ENCODE measurements at regions not wholly inside any gene's neighbourhood (a gene's known extent, or its start where the extent isn't known, plus 50 kb on each side); places are given as distances from the start of the nearest gene placed in this dataset.

DNA sequence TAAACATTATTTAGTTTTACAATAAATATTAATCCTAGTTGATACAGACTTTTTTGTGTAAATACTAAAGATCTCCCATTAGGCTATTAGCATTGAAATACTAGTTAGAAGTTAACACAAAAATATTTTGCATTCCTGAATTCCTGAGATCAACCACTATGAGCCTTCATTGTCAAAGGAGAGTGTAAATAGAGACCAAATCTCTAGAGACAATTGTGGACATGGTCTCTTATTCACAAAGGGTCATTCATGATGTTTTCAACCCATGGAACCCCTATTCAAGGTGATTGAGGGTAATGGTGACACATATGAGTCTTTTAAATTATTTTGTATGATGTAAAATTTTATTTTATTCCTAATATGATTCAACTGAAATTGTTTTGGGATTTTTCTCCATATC is 1454.8 kb upstream of the LRRTM3 start:
- Histone ChIP-seq H3K36me3 (ENCODE audit: control insufficient read depth, insufficient read depth, low read length) (no peaks in the 10 kb centered on the region), H3K27me3 (ENCODE audit: control insufficient read depth, insufficient read depth, low read length) (no peaks in the 10 kb centered on the region), H3K4me3 (ENCODE audit: low read depth, low read length) (no peak overlapping the region)
- no peak for DNase-seq (ENCODE audit: low read depth)
- TF ChIP-seq, protein P1, sequence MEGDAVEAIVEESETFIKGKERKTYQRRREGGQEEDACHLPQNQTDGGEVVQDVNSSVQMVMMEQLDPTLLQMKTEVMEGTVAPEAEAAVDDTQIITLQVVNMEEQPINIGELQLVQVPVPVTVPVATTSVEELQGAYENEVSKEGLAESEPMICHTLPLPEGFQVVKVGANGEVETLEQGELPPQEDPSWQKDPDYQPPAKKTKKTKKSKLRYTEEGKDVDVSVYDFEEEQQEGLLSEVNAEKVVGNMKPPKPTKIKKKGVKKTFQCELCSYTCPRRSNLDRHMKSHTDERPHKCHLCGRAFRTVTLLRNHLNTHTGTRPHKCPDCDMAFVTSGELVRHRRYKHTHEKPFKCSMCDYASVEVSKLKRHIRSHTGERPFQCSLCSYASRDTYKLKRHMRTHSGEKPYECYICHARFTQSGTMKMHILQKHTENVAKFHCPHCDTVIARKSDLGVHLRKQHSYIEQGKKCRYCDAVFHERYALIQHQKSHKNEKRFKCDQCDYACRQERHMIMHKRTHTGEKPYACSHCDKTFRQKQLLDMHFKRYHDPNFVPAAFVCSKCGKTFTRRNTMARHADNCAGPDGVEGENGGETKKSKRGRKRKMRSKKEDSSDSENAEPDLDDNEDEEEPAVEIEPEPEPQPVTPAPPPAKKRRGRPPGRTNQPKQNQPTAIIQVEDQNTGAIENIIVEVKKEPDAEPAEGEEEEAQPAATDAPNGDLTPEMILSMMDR (IDR thresholded peaks at IDR 0.05; ENCODE audit: insufficient read depth, low read length, poor library complexity, severe bottlenecking) = no peak

DNA sequence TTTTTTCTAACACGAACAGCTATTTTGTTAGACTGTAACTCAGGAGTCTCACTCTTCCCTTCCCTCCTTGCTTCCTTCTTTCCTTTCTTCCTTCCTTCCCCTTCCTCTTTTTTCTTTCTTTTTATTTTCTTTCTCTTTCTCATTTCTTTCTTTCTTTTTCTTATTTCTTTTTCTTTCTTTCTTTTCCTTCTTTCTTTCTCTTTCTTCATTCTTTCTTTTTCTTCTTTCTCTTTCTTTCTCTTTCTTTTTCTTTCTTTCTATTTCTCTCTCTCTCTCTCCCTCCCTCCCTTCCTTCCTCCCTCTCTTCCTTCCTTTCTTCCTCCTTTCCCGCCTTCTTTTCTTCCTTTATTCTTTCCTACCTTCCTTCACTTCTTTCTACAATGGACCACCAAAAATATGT is 1443.0 kb upstream of the LRRTM3 start:
- TF ChIP-seq, protein P1 (IDR thresholded peaks at IDR 0.05; ENCODE audit: insufficient read depth, low read length, poor library complexity, severe bottlenecking) = no peak
- no peaks in the 10 kb centered on the region for H3K36me3 ChIP-seq (ENCODE audit: control insufficient read depth, insufficient read depth, low read length)
- H3K4me3 ChIP-seq (ENCODE audit: low read depth, low read length) = no peak overlapping the region
- no peak for DNase-seq (ENCODE audit: low read depth)
- no peaks in the 10 kb centered on the region for H3K27me3 ChIP-seq (ENCODE audit: control insufficient read depth, insufficient read depth, low read length)

DNA sequence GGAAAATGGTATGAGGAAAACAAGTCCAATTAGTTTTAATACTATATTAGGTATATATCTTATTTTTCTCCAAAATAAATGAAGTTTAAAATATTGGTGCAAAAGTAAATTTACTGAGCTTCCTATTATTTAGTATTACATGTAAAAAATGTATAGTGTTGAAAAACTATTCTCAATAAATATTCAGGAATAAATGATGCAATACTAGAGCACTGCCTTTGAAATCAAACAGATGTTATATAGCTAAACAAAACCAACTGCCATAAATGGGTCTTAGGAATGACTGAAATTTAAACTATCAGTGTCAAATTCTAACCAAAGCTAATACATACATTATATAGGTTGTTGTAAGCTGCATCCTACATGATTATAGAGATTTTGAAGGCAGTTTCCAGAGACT is 1434.0 kb upstream of the LRRTM3 start:
- no peak for DNase-seq (ENCODE audit: low read depth)
- TF ChIP-seq, protein P1 (IDR thresholded peaks at IDR 0.05; ENCODE audit: insufficient read depth, low read length, poor library complexity, severe bottlenecking) = no peak
- Histone ChIP-seq H3K4me3 (ENCODE audit: low read depth, low read length) (no peak overlapping the region), H3K36me3 (ENCODE audit: control insufficient read depth, insufficient read depth, low read length) (no peaks in the 10 kb centered on the region), H3K27me3 (ENCODE audit: control insufficient read depth, insufficient read depth, low read length) (no peaks in the 10 kb centered on the region)

DNA sequence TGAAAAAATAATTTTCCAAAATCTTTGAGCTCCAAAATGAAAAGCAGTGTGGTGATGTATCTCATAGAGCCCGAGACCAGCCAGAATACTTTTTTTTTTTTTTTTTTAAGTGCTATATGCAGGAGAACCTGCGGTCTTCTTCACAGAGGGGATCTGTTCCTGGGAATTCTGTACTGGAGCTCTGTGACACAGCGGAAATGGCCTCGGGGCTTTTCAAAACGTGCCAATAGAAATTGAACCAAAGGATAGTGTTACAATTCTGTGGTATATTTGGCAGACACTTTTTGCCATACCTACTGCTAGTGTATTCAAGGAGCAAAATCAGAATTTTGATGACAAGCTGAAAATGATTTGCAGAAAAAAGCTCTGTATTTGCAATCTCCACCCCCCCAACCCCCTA is 1429.3 kb upstream of the LRRTM3 start:
- no peak overlapping the region for H3K4me3 ChIP-seq (ENCODE audit: low read depth, low read length)
- DNase-seq (ENCODE audit: low read depth) = no peak
- H3K36me3 ChIP-seq (ENCODE audit: control insufficient read depth, insufficient read depth, low read length) = no peaks in the 10 kb centered on the region
- no peaks in the 10 kb centered on the region for H3K27me3 ChIP-seq (ENCODE audit: control insufficient read depth, insufficient read depth, low read length)
- TF ChIP-seq, protein P1 (IDR thresholded peaks at IDR 0.05; ENCODE audit: insufficient read depth, low read length, poor library complexity, severe bottlenecking) = no peak

DNA sequence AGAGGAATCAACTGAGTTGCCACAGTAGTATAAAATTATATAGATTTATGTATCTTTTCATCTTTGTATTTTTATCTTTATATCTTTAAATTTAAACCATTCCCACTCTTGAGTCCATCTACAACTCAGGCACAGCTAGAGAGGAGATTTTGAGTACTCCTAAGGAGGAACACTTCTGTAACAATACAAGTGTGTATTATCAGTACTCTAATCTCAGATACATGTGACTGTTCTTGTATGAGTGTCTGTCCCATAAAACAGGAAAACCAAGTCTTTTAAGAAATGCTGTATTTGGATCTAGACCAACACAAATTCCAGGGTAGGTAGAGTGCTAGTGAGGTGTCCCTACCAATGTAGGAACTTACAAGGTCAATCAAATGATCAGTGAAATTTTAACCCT is 1428.0 kb upstream of the LRRTM3 start:
- no peaks in the 10 kb centered on the region for H3K27me3 ChIP-seq (ENCODE audit: control insufficient read depth, insufficient read depth, low read length)
- TF ChIP-seq, protein P1 (IDR thresholded peaks at IDR 0.05; ENCODE audit: insufficient read depth, low read length, poor library complexity, severe bottlenecking) = no peak
- H3K4me3 ChIP-seq (ENCODE audit: low read depth, low read length) = no peak overlapping the region
- DNase-seq (ENCODE audit: low read depth) = no peak
- H3K36me3 ChIP-seq (ENCODE audit: control insufficient read depth, insufficient read depth, low read length) = no peaks in the 10 kb centered on the region

DNA sequence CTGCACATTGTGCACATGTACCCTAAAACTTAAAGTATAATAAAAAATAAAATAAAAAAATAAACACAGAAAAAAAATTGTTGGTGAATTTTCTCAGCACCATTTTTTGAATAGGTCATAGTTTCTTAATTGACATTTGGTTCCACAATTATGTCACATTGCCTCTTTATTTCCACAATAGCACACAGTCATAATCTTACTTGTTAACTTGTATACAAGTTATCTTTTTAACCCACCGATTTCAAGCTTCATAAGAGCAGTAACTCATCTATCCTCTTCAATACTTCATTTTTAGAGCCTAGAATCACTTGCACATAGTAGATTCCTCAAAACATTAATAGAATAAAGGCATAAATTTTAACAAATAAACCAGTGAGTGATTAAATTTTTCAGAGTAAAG is 1425.1 kb upstream of the LRRTM3 start:
- Histone ChIP-seq H3K4me3 (ENCODE audit: low read depth, low read length) (no peak overlapping the region), H3K27me3 (ENCODE audit: control insufficient read depth, insufficient read depth, low read length) (no peaks in the 10 kb centered on the region), H3K36me3 (ENCODE audit: control insufficient read depth, insufficient read depth, low read length) (no peaks in the 10 kb centered on the region)
- no peak for DNase-seq (ENCODE audit: low read depth)
- TF ChIP-seq, protein P1 (IDR thresholded peaks at IDR 0.05; ENCODE audit: insufficient read depth, low read length, poor library complexity, severe bottlenecking) = no peak

Measured in kidney epithelial cell (primary cell).